Testis (tissue), 2 donors: ENCODE measurements at regions not wholly inside any gene's neighbourhood (a gene's known extent, or its start where the extent isn't known, plus 50 kb on each side); places are given as distances from the start of the nearest gene placed in this dataset.

ENCODE experiments used
- DNase-seq: peaks from one replicate; pipeline ENCODE4 v3.0.0-alpha.2; 2019
- H3K27ac ChIP-seq, 2 donors: fragments of 200-600 bp; sonication (generic); one replicate each; pipeline ENCODE4 v1.5.1; 2019
- H3K27me3 ChIP-seq: fragments of 200-600 bp; sonication (generic); one replicate; pipeline ENCODE4 v1.5.1; 2019
- H3K36me3 ChIP-seq: fragments of 200-600 bp; sonication (generic); one replicate; pipeline ENCODE4 v1.5.1; 2017; ENCODE audit warnings: low read depth; ENCODE audit errors: missing control alignments
- H3K4me1 ChIP-seq: fragments of 200-600 bp; sonication (generic); one replicate; pipeline ENCODE4 v1.5.1; 2019
- H3K4me3 ChIP-seq, 2 donors: fragments of 200-600 bp; sonication (generic); one replicate each; pipeline ENCODE4 v1.5.1; 2017 to 2019
- H3K9me3 ChIP-seq: fragments of 200-600 bp; sonication (generic); one replicate; pipeline ENCODE4 v1.5.1; 2017
- CTCF ChIP-seq, 3 experiments: fragments of 450-650 bp in 2 of 3; fragments of 200-600 bp in 1 of 3; sonication (generic) in 1 of 3; IDR thresholded peaks; one replicate each; pipeline ENCODE4 v1.5.1; 2016 to 2019; ENCODE audit warnings: antibody characterized with exemption in 3 of 3, mild to moderate bottlenecking in 2 of 3, moderate library complexity in 1 of 3
- POLR2A ChIP-seq: fragments of 450-650 bp; IDR thresholded peaks from one replicate; pipeline ENCODE4 v1.6.1; 2017; ENCODE audit warnings: antibody characterized with exemption, mild to moderate bottlenecking, moderate library complexity
- WGBS, 2 donors: methylation state at CpG; one replicate each; pipeline ENCODE4 v1.1.5; 2018; 5-methylcytosine and 5-hydroxymethylcytosine counted together
- intact Hi-C: fragments of 100-400 bp; cut with DNase I; formaldehyde crosslinking; loops from one replicate; pipeline ENCODE4 v1.15.1; 2023; ENCODE audit warnings: low total_unique reads

GRCh38 chr2:203802342-203803052, 65.1 kb upstream of the CTLA4 start:
- 89 to 92% methylated on average over 7 of the region's 7 CpGs for WGBS, 2 donors
- H3K4me3 ChIP-seq, result no peak overlapping the region
- no peak for TF ChIP-seq POLR2A
- no peak for TF ChIP-seq CTCF (IDR thresholded peaks at IDR 0.05)
- no peak for DNase-seq
- H3K27me3 ChIP-seq, result no peaks in the 10 kb centered on the region
- H3K36me3 ChIP-seq, result no peaks in the 10 kb centered on the region
- H3K9me3 ChIP-seq, result no peaks in the 10 kb centered on the region
- H3K27ac ChIP-seq, result no peak overlapping the region
- intact Hi-C loops, result no loop called here
- H3K4me1 ChIP-seq, result no peaks in the 10 kb centered on the region

- no peak for DNase-seq
- Histone ChIP-seq H3K4me1 (no peaks in the 10 kb centered on the region), H3K27ac (no peak overlapping the region), H3K36me3 (no peaks in the 10 kb centered on the region), H3K27me3 (no peaks in the 10 kb centered on the region), H3K9me3 (no peaks in the 10 kb centered on the region), H3K4me3 (no peak overlapping the region)
- TF ChIP-seq POLR2A (no peak), CTCF (IDR thresholded peaks at IDR 0.05) (no peak)
- intact Hi-C loops, result no loop called here
- WGBS, 2 donors, result 95 to 100% methylated on average over 1 of the region's 1 CpG
Measured at GRCh38 chr2:203803053-203803429, 64.5 kb upstream of the CTLA4 start.

- Histone ChIP-seq H3K27ac (no peak overlapping the region), H3K36me3 (no peaks in the 10 kb centered on the region), H3K9me3 (no peaks in the 10 kb centered on the region), H3K4me3 (no peak overlapping the region), H3K27me3 (no peaks in the 10 kb centered on the region), H3K4me1 (no peaks in the 10 kb centered on the region)
- TF ChIP-seq CTCF (IDR thresholded peaks at IDR 0.05) (no peak), POLR2A (no peak)
- intact Hi-C loops, result no loop called here
- 58 to 69% methylated on average over 4 of the region's 4 CpGs for WGBS, 2 donors
- DNase-seq, result no peak
Measured at GRCh38 chr2:203804070-203804469, 63.5 kb upstream of the CTLA4 start.

- WGBS, 2 donors, result 79% methylated on average over 4 of the region's 4 CpGs
- Histone ChIP-seq H3K4me3 (no peak overlapping the region), H3K4me1 (no peaks in the 10 kb centered on the region), H3K27me3 (no peaks in the 10 kb centered on the region), H3K27ac (no peak overlapping the region), H3K9me3 (no peaks in the 10 kb centered on the region), H3K36me3 (no peaks in the 10 kb centered on the region)
- TF ChIP-seq POLR2A (no peak), CTCF (IDR thresholded peaks at IDR 0.05) (no peak)
- DNase-seq, result no peak
- intact Hi-C loops, result no loop called here
Measured at GRCh38 chr2:203804764-203805485, 62.6 kb upstream of the CTLA4 start.

GRCh38 chr2:203805486-203805838, 62.1 kb upstream of the CTLA4 start:
- Histone ChIP-seq H3K4me1 (no peaks in the 10 kb centered on the region), H3K27me3 (no peaks in the 10 kb centered on the region), H3K36me3 (no peaks in the 10 kb centered on the region), H3K4me3 (no peak overlapping the region), H3K9me3 (no peaks in the 10 kb centered on the region), H3K27ac (no peak overlapping the region)
- DNase-seq, result no peak
- 95 to 97% methylated on average over 1 of the region's 1 CpG for WGBS, 2 donors
- TF ChIP-seq POLR2A, result no peak
- no peak for TF ChIP-seq CTCF (IDR thresholded peaks at IDR 0.05)
- intact Hi-C loops, result no loop called here
